GM13976 (cell line): ENCODE measurements at regions not wholly inside any gene's neighbourhood (a gene's known extent, or its start where the extent isn't known, plus 50 kb on each side); places are given as distances from the start of the nearest gene placed in this dataset.

ENCODE experiments used
- DNase-seq: peaks from one replicate; pipeline ENCODE4 v3.0.0; 2012; ENCODE audit warnings: low spot score
- in situ Hi-C: fragments of 300-500 bp; cut with MboI; formaldehyde crosslinking; loops from one replicate; pipeline ENCODE4 v1.12.0; 2022; ENCODE audit warnings: low sequenced_read_pairs, mixed read lengths, inconsistent platforms; ENCODE audit not compliant: unreplicated experiment
- TF ChIP-seq, protein P1 (sequence below): IDR thresholded peaks from 2 replicates; pipeline ENCODE4 v1.5.1; 2012; ENCODE audit warnings: borderline replicate concordance, mild to moderate bottlenecking; ENCODE audit not compliant: insufficient read depth; ENCODE audit errors: extremely low read depth, missing control alignments, control extremely low read depth

DNA sequence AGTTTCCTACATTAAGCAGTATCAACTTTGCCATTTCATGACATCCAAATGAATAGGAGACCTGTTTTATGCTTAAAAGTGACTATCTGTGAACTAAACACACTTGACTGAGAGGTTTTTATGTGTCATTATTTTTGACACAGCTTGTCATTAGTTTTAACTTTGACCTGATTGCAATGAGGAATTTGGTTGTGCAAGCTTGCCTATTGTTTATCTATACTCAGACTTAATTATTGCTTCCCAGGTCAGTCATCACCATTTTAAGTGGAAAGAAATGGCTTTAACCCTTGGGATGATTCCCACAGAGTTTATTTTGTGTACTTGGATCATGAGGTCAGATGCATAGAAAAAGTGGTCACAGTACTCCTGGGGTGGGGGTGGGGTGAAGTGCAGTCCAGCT, 171.0 kb upstream of the PRICKLE1 start:
- TF ChIP-seq, protein P1, sequence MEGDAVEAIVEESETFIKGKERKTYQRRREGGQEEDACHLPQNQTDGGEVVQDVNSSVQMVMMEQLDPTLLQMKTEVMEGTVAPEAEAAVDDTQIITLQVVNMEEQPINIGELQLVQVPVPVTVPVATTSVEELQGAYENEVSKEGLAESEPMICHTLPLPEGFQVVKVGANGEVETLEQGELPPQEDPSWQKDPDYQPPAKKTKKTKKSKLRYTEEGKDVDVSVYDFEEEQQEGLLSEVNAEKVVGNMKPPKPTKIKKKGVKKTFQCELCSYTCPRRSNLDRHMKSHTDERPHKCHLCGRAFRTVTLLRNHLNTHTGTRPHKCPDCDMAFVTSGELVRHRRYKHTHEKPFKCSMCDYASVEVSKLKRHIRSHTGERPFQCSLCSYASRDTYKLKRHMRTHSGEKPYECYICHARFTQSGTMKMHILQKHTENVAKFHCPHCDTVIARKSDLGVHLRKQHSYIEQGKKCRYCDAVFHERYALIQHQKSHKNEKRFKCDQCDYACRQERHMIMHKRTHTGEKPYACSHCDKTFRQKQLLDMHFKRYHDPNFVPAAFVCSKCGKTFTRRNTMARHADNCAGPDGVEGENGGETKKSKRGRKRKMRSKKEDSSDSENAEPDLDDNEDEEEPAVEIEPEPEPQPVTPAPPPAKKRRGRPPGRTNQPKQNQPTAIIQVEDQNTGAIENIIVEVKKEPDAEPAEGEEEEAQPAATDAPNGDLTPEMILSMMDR, result no peak
- in situ Hi-C loops, result no loop called here
- DNase-seq, result no peak

DNA sequence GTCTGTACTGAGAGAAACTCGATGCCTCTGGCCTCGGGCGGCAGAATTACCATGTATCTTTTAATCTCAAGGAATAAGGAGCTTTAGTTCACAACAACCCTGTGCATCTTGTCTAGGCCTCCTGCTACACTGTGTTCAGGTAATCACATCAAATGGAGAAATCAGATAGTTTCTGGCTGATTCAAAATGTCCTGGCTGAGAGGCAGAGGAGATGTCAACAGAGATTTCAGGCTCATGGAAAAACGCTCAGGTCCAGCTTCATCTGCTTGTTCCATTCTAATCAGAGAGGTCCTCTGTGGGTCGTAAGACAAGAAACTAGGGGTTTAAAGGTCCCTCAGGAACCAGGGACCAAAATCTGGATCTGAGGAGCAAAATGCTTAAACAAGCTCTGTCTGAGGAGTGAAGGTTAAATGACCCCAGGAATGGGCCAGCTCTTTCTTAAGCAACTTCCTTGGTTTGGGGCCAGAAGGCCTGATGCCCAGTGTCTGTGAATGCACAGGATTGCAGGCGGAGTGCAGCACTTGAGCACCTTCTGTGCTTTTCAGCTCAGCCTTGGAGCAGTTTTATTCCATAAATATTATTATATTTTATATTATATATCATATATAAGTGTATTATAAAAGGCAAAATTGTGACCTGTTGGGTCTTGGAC, 170.2 kb upstream of the PRICKLE1 start:
- TF ChIP-seq, protein P1, result no peak
- in situ Hi-C loops, result no loop called here
- DNase-seq, result no peak

DNA sequence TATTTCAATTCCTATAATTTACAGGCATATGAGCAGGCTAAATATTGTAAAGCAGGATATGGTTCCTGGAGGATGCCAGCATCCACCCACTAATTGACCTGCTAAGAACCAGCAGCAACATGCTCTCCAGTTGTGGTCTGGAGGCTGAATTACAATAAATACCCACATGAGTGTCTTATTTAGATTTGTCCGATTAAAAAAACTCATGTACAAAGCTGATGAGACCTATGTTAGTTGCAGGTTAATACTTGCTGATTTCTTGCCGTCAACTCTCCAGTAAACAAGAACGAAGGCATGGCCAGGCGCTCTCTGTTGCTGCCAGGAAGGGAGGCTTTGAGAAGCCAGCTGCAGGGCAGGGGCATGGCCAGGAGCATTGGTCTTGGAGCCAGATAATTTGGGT, 169.3 kb upstream of the PRICKLE1 start:
- in situ Hi-C loops, result no loop called here
- DNase-seq, result no peak
- TF ChIP-seq, protein P1, result no peak

DNA sequence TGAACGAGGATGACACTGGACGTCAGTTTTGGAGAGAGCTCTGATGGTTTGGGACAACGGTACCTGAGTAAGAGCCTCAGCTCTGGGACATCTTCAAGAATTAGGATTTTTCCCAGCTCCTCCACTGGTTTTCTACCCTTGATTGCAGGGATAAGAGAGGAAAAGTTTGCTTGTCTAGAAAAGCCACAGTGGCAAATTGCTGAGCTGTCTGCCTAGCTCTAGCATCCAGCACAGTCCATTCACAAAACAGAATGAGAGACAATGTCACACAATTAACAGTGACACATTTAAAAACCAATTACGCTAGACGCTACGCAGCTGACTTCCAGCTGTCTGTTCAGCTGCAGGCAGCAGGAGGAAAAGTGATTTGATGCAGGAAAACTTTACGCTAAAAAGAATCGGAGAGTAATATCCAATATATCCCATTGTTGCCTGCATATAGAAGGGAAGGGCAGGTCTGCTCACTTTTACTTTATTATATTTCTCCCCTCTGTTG, 168.1 kb upstream of the PRICKLE1 start:
- in situ Hi-C loops, result no loop called here
- TF ChIP-seq, protein P1, result no peak

DNA sequence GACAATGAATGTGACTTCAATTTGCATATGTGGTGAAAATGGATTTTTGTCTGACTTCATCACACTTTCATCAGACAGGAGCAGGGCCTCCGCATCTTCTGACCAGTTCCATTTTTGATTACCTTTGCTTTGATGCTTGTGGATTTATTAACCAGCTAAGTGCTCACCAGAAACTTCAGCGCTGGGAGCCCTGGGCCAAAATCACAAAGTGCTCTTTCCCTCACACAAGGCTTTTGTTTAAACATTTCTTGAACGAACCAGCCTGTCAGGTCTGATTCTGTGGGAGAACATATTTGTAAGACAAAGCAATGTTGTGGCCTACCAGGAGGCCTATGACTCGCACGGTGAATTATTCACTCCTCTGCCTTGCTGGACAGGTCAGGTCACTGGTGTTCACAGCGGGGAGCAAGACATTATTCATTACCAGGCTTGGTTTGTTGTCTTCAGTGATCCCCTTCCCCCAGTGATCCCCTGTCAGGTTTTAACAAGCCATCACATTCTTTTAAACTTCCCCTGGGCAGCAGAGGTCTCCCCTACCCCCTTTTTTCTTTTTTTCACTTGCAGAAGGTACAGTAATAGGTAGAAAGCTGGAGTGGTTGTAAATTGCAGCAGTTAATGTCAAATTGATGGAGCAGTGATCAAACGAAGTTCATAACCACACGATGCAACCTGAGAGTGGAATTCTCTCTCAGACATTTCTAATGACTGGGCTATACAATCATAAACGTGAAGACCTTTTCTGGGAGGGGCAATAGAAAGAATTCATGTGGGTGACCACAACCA, 167.5 kb upstream of the PRICKLE1 start:
- no peak for DNase-seq
- TF ChIP-seq, protein P1, result no peak
- in situ Hi-C loops, result no loop called here

More for the DNA sequence above, 168.1 kb upstream of the PRICKLE1 start:
- DNase-seq, result no peak

DNA sequence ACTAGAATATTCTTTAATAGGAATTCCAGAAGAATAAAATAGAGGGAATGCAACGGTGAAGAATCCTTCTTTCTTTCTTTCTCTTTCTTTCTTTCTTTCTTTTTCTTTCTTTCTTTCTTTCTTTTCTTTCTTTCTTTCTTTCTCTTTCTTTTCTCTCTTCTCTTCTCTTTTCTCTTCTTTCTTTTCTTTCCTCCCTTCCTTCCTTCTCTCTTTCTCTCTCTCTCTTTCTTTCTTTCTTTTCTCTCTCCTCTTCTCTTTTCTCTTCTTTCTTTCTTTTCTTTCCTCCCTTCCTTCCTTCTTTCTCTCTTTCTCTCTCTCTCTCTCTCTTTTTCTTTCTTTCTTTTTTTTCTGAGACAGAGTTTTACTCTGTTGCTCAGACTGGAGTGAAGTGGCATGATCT, 160.8 kb upstream of the PRICKLE1 start:
- TF ChIP-seq, protein P1, result no peak
- no peak for DNase-seq
- in situ Hi-C loops, result no loop called here
